ENCODE measurements at regions not wholly inside any gene's neighbourhood (a gene's known extent, or its start where the extent isn't known, plus 50 kb on each side); places are given as distances from the start of the nearest gene placed in this dataset.
"Not testable (repeated sequence)": the region's sequence is repeated elsewhere in the genome, so short reads cannot be mapped to it uniquely, and the experiment has no call there.

- DNase-seq, result no peak
These were observed 234.4 kb downstream of the RPIA start for GRCh38 chr2:88925770-88926462.

DNA sequence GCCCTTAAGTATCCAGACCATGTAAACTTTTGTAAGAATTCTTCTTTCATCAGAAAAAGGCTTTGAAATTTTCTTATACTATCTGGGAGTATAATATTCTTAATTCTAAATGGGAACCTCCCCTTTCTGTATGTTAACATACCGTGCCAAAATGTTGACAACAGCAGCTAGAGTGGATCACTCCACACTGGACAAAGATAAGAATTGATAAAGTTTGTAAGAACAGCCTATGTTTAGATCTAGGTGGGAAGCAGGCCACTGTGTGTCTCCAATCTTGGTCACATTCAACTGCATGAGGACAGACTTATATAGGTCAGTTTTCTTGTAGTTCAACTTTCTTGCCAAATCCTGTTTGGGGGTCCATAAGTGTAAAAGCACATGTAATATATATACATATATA is 235.7 kb downstream of the RPIA start:
- no peak for DNase-seq

GRCh38 chr2:88930659-88931058 is 239.2 kb downstream of the RPIA start:
- DNase-seq, result peak; percentile 49

GRCh38 chr2:88932686-88933085 is 241.2 kb downstream of the RPIA start:
- peak; percentile 82 for DNase-seq

GRCh38 chr2:88933091-88933490 is 241.6 kb downstream of the RPIA start:
- peak; percentile 58 for DNase-seq

DNA sequence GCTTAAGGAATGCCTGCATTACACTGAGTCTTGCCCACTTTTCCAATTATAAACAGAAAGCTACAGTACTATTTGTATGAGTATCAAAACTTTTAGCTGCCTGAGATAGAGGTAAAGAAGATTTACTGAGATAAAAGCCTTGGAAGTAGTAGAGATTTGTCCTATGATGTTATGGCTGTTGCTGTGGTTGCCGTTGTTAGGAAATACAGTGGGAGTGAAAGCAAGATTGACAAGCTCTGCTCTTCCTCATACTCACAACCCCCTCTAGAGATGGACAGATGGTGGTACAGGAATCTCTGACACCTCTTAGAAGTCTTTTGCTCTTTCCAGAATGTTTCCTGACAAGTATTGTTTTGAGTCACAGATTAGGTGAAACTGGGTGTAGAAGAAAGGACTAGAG is 242.5 kb downstream of the RPIA start:
- DNase-seq, result peak; percentile 77

DNA sequence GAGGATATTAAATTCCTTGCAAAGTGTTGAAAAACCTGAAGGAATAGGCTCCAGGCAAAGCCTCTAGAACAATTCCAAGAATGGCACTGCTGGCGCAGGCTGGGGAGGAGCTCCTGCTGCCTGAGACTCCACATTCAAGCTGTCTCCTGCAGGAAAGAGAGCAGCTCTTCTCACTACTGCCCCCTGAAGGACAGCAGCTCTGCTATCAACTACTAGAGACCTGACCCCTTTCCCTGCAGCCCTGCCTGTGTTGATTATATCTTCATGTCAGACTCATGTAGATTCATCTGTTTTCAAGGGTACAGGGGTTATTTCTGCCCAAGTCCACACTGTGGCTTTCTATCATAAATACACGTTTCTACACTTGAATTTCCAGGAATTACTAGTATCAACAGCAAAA is 249.7 kb downstream of the RPIA start:
- DNase-seq, result not testable (repeated sequence)

DNA sequence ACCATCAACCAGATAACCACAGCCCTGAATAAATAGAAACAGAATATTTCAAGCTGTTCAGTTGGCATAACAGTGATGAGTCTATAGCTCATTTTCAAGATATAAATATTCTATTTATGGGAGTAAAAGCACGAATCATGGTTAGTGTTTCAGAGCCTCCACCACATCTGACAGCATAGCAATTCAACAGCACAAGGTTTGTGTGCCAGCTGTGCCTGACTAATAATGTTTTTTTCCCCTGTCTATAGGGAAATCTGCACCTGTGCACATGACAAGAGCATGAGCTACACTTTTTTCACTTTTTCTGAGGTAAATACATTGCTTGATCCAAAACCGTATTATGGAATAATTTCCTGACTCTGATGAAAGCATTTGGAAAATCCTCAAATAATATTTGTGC is 251.3 kb downstream of the RPIA start:
- peak; percentile 60 for DNase-seq

- DNase-seq, result no peak
These were observed 257.9 kb downstream of the RPIA start for GRCh38 chr2:88949336-88949735.

- DNase-seq, result no peak
These were observed 258.5 kb downstream of the RPIA start for GRCh38 chr2:88950010-88950409.

DNA sequence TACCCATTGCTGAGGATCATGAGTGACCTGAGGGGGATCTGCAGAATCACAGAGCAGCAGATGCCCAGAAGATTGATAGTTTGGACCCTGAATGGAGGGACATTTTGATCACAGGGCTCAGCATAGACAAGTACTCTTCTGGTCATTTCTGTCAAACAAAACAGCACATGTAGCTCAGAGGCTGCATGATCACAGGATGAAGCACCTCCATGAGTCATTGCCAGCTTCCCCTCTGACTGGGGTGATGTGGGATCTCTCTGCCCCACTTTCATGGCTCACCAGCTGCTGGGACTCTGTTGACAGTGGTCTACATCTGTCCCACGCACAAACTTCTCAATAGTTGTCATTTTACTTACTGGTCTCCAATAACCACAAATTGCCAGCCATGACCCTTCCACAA is 264.1 kb downstream of the RPIA start:
- no peak for DNase-seq

- DNase-seq, result no peak
These were observed 268.2 kb downstream of the RPIA start for GRCh38 chr2:88959480-88960204.

GRCh38 chr2:88961323-88961722 is 269.9 kb downstream of the RPIA start:
- peak; percentile 65 for DNase-seq

- no peak for DNase-seq
These were observed 276.4 kb downstream of the RPIA start for GRCh38 chr2:88967844-88968243.

GRCh38 chr2:88978011-88978410 is 286.5 kb downstream of the RPIA start:
- not testable (repeated sequence) for DNase-seq

GRCh38 chr2:88978446-88978845 is 287.0 kb downstream of the RPIA start:
- not testable (repeated sequence) for DNase-seq

GRCh38 chr2:88984079-88984478 is 292.6 kb downstream of the RPIA start:
- not testable (repeated sequence) for DNase-seq

- peak; percentile 62 for DNase-seq
These were observed 295.4 kb downstream of the RPIA start for GRCh38 chr2:88986721-88987330.

DNA sequence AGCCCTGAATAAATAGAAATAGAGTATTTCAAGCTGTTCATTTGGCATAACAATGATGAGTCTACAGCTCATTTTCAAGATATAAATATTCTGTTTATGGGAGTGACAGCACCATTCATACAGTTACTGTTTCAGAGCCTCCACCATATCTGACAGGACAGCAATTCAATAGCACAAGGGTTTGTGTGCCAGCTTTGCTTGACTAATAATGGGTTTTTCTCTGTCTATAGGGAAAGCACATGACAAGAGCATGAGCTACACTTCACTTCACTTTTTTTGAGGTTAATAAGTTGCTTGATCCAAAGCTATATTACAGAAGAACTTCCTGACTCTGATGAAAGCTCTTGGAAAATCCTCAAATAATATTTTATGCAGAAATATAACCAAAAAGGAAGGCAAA is 297.1 kb downstream of the RPIA start:
- DNase-seq, result not testable (repeated sequence)

GRCh38 chr2:88992819-88993218 is 301.3 kb downstream of the RPIA start:
- not testable (repeated sequence) for DNase-seq

DNA sequence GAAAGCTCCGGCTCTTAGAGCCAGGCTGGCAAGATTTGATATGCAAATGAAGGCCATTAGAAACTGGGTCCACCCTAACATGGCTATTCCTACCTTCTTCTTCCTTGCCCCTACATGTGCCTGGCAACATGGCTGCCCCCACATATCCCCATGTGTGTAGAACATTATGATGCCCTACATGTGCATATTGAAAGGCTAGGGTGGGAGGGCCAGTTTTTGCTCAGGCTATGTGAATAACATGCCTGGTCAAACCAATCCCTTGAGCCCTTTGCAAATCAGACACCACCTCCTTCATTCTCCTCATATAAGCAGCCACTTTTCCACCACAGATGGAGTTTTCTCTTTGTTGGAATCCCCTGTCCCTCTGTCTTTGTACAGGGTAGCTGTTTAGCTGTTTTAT is 303.4 kb downstream of the RPIA start:
- DNase-seq, result not testable (repeated sequence)

DNA sequence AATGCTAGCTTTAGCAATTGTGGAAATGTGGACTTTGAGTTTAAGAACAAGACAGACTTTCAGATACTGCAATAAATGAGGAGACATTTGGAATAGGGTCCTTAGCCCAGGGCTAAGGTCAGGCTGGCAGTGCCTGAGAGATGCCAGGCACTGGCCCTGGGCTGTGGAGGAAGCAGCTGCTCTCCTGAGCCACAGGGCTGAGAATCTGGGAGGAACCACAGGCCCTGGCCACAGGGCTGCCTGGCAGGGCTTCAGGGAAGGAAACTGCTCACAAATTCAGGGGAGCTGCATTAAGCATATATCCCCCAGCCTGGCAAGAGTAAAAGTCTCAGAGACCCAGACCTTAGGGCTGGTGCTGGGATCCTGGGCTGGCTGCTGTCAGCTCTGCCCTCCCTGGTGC is 305.1 kb downstream of the RPIA start:
- not testable (repeated sequence) for DNase-seq

DNA sequence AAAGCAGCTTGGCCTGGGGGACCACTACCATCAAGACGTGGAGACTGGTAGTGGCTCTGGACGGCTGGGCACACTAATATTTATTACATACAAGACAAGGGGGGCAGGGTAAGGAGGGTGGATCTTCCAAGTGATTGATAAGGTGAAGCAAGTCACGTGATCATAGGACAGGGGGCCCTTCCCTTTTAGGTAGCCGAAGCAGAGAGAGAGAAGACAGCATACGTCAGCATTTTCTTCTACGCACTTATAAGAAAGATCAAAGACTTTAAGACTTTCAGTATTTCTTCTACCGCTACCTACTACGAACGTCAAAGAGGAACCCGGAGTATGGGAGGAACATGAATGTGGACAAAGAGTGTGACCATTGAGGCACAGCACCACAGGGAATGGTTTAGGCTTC is 307.9 kb downstream of the RPIA start:
- DNase-seq, result no peak

- DNase-seq, result no peak
These were observed 308.8 kb downstream of the RPIA start for GRCh38 chr2:89000235-89000634.
